Pancreas (tissue), 10 donors: ENCODE measurements at regions not wholly inside any gene's neighbourhood (a gene's known extent, or its start where the extent isn't known, plus 50 kb on each side); places are given as distances from the start of the nearest gene placed in this dataset.

Source experiments
- ATAC-seq, 4 donors: fragments of 200-7000 bp; cut with Tn5 transposase; one replicate each; pipeline versions ENCODE4 v1.8.0 to v1.9.1; 2020; ENCODE audit warnings: mild to moderate bottlenecking in 4 of 4, moderate library complexity in 4 of 4
- DNase-seq, 6 donors: peaks; one replicate each; pipeline ENCODE4 v3.0.0-alpha.2; 2020
- FAIRE-seq: peaks from 2 replicates; lab custom pipeline; 2012; peaks lifted over from hg19 to GRCh38; lab: Jason Lieb, UNC
- H3K27ac ChIP-seq, 4 donors: fragments of 200-600 bp; sonication (generic); 1 replicate in 3 of 4; 2 replicates in 1 of 4; pipeline versions ENCODE4 v1.5.0 to v1.8.0; 2020
- H3K27me3 ChIP-seq, 4 donors: fragments of 200-600 bp; one replicate each; pipeline ENCODE4 v1.8.0; 2021
- H3K36me3 ChIP-seq, 3 donors: fragments of 200-600 bp; sonication (generic) in 1 of 3; one replicate each; pipeline versions ENCODE4 v1.5.0 to v1.8.0; 2020 to 2021
- H3K4me1 ChIP-seq, 3 donors: fragments of 200-600 bp; one replicate each; pipeline ENCODE4 v1.8.0; 2021
- H3K4me3 ChIP-seq, 4 donors: fragments of 200-600 bp; sonication (generic) in 2 of 4; one replicate each; pipeline versions ENCODE4 v1.5.0 to v1.8.0; 2020 to 2021
- H3K9me3 ChIP-seq, 4 donors: fragments of 200-600 bp; one replicate each; pipeline ENCODE4 v1.8.0; 2021
- whole genome bisulfite sequencing, 2 donors: extraction: QIAGEN DNeasy Blood & Tissue Kit; methylation state at CpG; one replicate each; pipeline ENCODE4 v1.1.7; 2013; 5-methylcytosine and 5-hydroxymethylcytosine counted together
- intact Hi-C, 3 donors: fragments of 100-400 bp; cut with DNase I; formaldehyde crosslinking; loops; one replicate each; pipeline versions ENCODE4 v1.11.1 to v1.14.2; 2022
- TF ChIP-seq, protein P1 (sequence below), 4 donors: fragments of 200-600 bp; sonication (generic) in 3 of 4; IDR thresholded peaks; one replicate each; pipeline versions ENCODE4 v1.5.0 to v1.8.0; 2021; ENCODE audit warnings: antibody characterized with exemption in 4 of 4
- donor health status: healthy with polysubstance abuse.
- donor health status: DM: no; HTN: no; CAD: no; lungs with moderate emphysema.
- donor health status: DM: no; HTN: no; CAD: no.
- donor health status: control.
- donor health status: control.
- donor health status: Bipolar disorder and iron deficiency.
- donor health status: DM: yes; HTN: yes; CAD: no.
- donor health status: DM: no; HTN: no; CAD: no.
- donor health status: DM: no; HTN: no; CAD: no.
- donor health status: DM: yes; HTN: yes; CAD: no.

DNA sequence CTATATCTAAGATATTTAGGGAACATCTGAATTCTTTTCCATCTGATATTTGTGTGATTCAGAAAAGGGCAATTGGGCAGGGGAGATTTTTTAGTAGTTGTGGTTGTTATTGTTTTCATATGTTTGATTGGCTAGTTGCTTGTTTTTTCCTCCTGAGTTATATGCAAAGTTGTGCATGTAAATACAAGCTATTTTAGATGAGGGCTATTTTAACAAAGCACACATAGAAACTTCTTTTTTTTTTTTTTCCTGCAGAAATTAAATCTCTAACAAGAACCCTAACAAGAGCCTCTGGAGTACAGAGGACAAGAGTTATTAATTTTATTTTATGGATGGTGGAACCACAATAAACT, 559.1 kb downstream of the CETN3 start:
- no peaks in the 10 kb centered on the region for H3K4me1 ChIP-seq
- no peaks in the 10 kb centered on the region for H3K36me3 ChIP-seq
- TF ChIP-seq, protein P1, sequence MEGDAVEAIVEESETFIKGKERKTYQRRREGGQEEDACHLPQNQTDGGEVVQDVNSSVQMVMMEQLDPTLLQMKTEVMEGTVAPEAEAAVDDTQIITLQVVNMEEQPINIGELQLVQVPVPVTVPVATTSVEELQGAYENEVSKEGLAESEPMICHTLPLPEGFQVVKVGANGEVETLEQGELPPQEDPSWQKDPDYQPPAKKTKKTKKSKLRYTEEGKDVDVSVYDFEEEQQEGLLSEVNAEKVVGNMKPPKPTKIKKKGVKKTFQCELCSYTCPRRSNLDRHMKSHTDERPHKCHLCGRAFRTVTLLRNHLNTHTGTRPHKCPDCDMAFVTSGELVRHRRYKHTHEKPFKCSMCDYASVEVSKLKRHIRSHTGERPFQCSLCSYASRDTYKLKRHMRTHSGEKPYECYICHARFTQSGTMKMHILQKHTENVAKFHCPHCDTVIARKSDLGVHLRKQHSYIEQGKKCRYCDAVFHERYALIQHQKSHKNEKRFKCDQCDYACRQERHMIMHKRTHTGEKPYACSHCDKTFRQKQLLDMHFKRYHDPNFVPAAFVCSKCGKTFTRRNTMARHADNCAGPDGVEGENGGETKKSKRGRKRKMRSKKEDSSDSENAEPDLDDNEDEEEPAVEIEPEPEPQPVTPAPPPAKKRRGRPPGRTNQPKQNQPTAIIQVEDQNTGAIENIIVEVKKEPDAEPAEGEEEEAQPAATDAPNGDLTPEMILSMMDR (IDR thresholded peaks at IDR 0.05), result no peak
- H3K9me3 ChIP-seq, result no peaks in the 10 kb centered on the region
- no peak overlapping the region for H3K4me3 ChIP-seq
- no peaks in the 10 kb centered on the region for H3K27me3 ChIP-seq
- no peak for FAIRE-seq
- no peak overlapping the region for H3K27ac ChIP-seq
- ATAC-seq, result no peak
- intact Hi-C loops, result no loop called here
- no peak for DNase-seq

DNA sequence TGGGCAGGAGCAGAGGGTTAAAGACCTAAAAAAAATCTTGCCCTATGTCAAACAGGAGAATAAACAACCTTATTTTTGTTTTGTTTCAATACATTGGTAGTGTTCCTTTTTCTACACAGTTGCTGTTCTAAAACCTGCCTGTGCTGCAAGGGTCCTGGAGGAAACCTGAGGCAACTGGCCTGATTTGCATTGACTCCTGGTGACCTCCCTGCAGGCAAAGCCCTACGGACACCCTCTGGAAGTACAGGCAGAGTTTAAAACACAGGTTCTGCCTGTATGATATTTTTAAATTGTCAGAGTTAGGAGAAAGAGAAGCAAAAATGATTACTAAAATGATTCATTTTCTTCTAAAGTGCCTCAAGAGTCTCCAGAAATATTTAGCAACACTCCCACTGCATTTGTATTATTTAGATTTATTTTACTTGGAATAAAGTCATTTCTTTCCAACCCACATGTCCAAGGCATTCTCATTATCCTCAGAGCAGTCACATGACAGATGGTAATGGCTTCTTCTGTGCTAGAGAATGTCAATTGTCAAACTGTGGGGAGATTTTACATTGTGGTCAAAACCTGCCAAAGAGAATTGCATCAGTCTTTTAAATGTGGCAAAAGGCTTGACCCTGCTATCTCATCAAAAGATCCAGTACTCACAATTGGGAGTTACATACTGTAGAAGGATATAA, 559.6 kb downstream of the CETN3 start:
- Histone ChIP-seq H3K27me3 (no peaks in the 10 kb centered on the region), H3K4me1 (no peaks in the 10 kb centered on the region), H3K4me3 (no peak overlapping the region), H3K9me3 (no peaks in the 10 kb centered on the region), H3K27ac (no peak overlapping the region), H3K36me3 (no peaks in the 10 kb centered on the region)
- DNase-seq (no peak), ATAC-seq (no peak), FAIRE-seq (no peak)
- 48 to 58% methylated on average over 1 of the region's 1 CpG for WGBS, 2 donors
- intact Hi-C loops, result no loop called here
- TF ChIP-seq, protein P1 (IDR thresholded peaks at IDR 0.05), result no peak

DNA sequence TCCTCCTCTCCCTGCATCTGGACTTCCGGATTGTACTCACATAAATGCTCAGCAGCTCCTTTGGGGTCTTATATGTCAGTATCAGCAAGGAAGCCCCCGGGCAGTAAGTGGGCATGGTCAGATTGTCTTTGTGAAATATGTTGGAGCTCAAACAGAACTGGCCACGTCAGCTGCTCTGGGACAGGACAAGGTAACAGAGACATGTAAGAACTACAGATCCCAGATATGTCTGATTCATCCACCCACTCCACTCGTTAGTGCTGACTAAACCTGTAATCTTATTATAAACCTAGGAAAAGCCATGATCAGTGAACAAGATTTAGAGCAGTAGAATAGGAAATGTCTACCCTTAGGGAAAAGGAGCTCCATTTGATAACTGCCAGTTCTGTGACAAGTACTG, 561.8 kb downstream of the CETN3 start:
- Histone ChIP-seq H3K9me3 (no peaks in the 10 kb centered on the region), H3K36me3 (no peaks in the 10 kb centered on the region), H3K27me3 (no peaks in the 10 kb centered on the region), H3K27ac (no peak overlapping the region), H3K4me3 (no peak overlapping the region), H3K4me1 (no peaks in the 10 kb centered on the region)
- intact Hi-C loops, result no loop called here
- ATAC-seq, result no peak
- 78 to 81% methylated on average over 4 of the region's 4 CpGs for WGBS, 2 donors
- TF ChIP-seq, protein P1 (IDR thresholded peaks at IDR 0.05), result no peak
- no peak for DNase-seq
- FAIRE-seq, result no peak

DNA sequence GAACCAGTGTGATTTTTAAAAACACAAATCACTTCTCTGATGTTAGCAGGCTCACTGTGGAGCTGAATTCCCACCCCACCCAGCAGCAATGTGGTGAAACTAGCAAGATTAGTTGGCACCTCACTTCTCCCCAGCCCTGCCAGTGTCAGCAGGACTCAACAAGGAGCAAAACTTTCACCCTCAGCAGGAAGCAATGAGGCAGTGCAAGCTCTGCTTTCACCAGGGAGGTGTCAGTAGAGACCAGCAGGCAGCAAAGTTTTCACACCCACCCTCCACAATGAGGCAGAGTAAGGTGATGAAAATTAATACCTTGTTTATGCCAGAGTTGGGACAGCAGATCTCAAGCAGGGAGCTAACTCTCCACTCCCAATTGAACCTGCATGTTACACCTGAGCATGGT, 565.0 kb downstream of the CETN3 start:
- intact Hi-C loops, result no loop called here
- ATAC-seq (no peak), DNase-seq (no peak), FAIRE-seq (no peak)
- no peaks in the 10 kb centered on the region for H3K9me3 ChIP-seq
- H3K27me3 ChIP-seq, result no peaks in the 10 kb centered on the region
- TF ChIP-seq, protein P1 (IDR thresholded peaks at IDR 0.05), result no peak
- H3K4me3 ChIP-seq, result no peak overlapping the region
- no peaks in the 10 kb centered on the region for H3K36me3 ChIP-seq
- no peak overlapping the region for H3K27ac ChIP-seq
- no peaks in the 10 kb centered on the region for H3K4me1 ChIP-seq

DNA sequence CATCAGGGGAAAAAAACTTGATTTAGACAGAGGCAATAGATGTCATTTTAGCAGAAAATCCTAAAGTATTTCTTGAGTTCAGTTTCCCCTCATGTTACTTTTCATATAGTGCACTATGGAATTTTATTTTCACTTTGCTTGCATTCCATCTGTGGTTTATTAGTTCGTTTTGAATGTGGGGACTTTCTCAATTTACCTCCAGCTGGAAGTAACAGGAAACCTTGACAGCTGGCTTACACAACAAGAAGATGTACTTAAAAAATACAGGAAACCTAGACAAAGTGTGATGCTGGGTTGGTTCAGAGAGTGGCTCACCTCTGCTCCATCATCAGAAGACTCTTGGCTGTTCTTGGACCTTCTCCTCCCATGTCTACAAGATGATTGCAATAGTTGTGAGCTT, 567.0 kb downstream of the CETN3 start:
- FAIRE-seq, result no peak
- no peak overlapping the region for H3K4me3 ChIP-seq
- H3K4me1 ChIP-seq, result no peaks in the 10 kb centered on the region
- no peak for DNase-seq
- 39 to 42% methylated on average over 1 of the region's 1 CpG for WGBS, 2 donors
- TF ChIP-seq, protein P1 (IDR thresholded peaks at IDR 0.05), result no peak
- no peaks in the 10 kb centered on the region for H3K36me3 ChIP-seq
- no peaks in the 10 kb centered on the region for H3K9me3 ChIP-seq
- H3K27ac ChIP-seq, result no peak overlapping the region
- intact Hi-C loops, result no loop called here
- ATAC-seq, result no peak
- no peaks in the 10 kb centered on the region for H3K27me3 ChIP-seq
